ENCODE measurements at regions not wholly inside any gene's neighbourhood (a gene's known extent, or its start where the extent isn't known, plus 50 kb on each side); places are given as distances from the start of the nearest gene placed in this dataset.

DNA sequence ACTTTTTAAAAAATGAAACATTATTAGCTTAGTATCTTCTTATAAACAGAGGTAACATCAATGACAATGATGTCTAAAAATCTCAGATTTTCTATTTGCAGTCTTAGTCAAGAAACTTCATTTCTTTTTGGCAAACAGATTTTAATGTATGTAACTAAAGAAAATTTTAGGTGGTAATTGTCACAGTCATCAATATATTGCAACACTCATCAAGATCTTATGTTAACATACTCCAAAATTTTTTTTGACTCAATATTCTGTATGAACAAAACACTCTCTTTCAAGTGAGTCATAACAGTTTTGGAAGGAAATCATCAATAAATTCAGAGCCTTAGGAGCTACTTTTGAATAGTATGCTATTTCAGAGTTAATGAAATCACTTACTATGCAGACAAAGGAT lies 1507.6 kb downstream of the SLITRK1 start:
- DNase-seq (ENCODE audit: low spot score): no peak

DNA sequence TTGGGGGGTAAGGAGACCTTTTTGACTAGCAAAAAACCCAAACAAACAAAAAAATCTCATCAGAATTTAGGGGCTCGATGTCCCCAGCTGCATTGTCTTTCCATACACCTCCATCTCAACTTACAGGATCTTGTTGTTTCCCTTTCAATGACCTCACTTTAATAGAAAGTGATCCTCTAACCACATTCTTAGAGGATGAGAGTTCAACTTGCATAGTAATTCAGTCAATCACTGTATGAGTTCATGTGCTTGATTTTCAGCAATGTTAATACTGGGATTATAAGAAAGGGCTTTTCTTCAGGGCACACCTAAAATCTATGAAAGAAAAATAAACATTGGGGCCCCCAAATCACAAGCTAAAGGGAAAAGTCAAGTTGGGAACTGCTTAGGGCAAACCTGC lies 1512.0 kb downstream of the SLITRK1 start:
- no peak for DNase-seq (ENCODE audit: low spot score)

DNA sequence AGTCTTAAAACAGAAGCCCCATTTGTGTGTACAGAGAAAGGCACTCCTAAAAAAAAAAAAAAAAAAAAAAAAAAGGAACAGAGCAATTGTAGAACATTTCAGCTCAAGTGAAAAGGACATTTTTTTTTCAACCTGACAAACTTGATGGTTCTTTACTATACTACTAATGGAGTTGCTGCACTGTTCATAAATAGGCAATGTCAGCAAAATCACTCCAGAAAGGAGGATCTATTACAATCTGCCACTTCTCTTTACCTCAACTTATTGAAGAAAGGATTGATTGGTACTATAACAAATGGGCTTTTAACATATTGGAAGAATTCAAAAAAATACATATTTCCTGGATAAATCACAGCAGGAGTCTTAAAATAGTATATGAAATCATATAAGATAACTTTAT lies 1517.7 kb downstream of the SLITRK1 start:
- DNase-seq (ENCODE audit: low spot score): no peak

DNA sequence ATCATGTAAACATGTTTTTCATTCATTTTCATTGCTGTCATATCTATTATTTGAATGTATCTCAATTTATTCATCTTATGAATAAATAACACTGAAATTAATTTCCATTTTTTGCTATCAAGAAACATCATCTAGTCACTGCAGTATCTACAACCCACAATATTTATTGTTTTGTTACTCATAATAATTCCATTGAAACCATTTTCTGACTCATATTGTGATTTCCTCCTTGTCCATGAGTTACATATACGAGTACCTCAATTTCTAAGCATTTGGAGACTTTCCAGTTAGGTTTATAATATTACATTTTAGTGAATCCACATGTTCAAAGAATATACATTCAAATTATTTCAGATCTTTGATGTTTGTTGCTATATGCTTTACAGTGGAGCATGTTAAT lies 1524.0 kb downstream of the SLITRK1 start:
- no peak for DNase-seq (ENCODE audit: low spot score)

DNA sequence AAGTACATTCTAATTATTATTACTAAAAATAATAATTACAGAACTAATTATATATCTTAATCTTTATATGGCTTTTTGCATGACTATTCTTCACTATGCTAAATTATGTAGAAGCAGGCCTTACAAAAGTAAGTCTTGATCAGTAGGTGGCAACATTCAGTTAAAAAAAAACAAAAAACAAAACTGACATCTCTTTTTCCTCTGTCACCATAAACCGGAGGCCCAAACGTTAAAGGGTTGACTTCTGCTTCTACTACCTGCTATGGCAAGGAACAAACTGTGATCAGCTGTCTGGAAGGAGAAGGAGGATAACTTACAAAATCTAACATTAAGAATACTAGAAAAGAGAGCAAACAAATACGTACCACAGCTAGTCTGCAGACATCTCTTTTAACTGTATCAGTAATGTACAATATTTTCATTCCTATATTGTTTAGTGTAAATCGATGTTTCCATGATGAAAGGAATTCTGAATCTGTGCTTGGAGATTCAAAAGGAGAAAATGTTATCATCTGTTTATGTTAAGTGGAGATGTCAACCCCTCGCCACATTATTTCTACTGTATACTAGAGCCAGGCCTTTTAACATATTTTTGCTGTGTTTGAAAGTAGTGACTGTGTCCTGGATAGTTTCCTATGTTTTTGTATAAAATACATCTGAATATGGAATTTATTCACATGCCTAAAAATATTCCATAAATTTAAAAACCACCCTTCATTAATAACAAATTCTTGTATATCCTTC lies 1525.4 kb downstream of the SLITRK1 start:
- DNase-seq (ENCODE audit: low spot score): no peak

DNA sequence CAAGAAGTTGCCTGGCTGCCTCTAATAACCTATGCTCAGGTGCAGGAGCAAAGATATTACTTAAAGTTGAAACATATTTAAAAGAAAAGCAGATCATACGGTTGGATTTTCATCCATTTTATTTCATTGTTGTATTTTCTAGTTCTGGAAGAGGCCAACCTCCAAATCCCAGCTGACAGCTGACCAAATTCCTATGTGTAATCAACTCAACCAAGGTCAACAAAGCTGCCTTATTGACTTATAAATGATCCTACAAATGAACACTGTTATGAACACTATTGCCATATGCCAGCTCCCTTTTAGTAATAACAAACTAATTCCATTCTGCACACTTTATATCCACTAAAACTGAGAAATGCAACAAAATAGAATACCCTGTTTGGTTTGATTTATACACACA lies 1537.4 kb downstream of the SLITRK1 start:
- no peak for DNase-seq (ENCODE audit: low spot score)

DNA sequence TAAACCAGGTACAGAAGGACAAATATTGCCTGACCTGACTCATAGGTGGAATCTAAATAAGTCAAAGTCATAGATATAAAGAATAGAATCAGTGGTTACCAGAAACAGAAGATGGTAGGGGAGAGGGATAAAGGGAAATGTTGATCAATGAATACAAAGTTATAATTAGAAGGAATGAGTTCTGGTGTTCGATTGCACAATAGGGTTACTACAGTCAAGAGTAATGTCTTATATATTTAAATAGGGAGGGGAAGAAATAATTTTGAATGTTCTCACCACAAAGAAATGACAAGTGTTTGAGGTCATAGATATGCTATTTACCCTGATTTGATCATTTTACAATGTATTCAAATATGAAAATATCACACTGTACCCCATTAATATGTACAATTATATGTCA lies 1541.2 kb downstream of the SLITRK1 start:
- no peak for DNase-seq (ENCODE audit: low spot score)

DNA sequence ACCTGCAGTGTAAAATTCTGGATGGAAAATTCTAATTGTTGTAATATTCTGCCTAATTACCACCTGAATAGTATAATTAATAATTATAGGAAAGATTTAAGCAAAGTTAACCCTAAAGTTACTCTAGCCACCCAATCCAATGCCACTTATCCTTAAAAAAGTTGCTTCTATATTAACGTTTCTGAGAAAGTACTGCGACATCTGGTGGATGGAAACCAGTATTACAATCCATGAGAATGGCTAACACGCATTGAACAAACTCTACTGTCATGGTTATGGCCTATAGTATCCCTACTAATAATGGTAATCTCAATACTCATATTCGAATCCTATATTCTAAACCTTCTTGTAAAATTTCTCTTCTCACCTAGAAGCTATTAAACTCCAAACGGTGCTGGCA lies 1551.8 kb downstream of the SLITRK1 start:
- no peak for DNase-seq (ENCODE audit: low spot score)

DNA sequence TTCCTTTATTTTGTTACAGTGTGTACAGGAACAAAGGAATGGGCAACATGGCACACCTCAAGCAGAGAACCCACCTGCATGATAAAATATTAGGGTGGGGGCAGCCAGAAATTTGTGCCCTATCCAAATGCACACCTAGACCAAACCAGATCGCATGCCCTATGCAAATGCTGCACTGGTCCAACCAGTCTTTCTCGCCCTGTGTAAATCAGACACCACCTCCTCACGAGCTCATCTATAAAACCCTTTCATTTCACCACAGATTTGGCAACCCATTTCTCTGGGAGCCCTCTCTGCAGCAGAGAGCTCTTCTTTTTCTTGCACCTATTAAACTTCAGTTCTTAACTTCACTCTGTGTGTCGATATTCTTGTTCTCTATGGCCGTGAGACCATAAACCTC lies 1559.2 kb downstream of the SLITRK1 start:
- DNase-seq (ENCODE audit: low spot score): no peak

DNA sequence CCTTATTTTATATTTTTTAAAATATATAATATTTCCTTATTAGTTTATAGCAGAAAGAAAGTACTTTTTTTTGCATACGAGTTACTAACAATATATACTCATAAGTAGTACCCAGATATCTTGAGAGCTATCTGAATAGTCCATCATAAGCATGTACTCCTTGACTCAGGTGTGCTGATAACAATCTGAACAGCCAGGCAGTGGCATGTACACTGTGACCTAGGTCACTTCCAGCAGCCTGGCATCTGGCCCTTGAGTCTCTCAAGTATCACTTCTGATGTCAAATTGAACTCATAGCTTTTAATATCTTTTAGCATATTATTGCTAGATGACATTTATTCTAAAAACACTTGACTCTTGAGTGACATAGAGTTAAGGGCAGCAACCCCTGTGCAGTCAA lies 1576.7 kb downstream of the SLITRK1 start:
- DNase-seq (ENCODE audit: low spot score): no peak

DNA sequence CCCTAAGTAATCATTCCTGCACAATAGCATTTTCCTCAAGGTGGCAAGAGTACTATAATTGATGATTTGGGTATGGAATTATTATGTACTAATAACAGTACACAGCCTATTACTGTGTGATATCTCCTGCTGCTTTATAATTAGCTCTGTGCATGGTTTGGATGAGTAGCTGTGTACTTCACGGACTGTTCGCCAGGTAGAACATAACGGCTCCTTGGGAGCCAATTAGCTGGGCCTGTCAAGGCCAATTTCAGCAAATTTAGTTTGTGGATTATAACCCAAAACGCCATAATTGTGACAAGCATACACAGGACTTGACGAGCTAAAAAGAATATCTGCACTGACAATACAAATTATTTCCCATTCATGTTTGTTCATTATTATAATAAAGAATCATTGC lies 1584.2 kb downstream of the SLITRK1 start:
- no peak for DNase-seq (ENCODE audit: low spot score)

DNA sequence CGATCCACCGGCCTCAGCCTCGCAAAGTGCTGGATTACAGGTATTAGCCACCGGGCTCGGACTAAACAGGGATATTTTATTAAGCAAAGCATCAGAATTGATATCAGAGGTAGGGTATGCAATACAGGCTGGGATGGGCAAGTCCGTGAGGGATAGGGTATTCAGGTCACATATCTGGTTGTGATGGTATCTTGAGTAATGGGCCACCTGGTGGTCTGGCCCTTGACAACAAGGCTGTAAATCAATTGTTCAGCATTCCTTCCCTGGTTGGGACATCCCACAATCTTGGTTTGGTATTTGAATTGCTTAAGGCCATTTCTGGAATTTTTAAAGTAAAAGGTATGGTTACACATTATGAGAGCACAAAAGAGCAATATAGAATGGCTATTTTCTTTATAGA lies 1588.0 kb downstream of the SLITRK1 start:
- DNase-seq (ENCODE audit: low spot score): no peak

DNA sequence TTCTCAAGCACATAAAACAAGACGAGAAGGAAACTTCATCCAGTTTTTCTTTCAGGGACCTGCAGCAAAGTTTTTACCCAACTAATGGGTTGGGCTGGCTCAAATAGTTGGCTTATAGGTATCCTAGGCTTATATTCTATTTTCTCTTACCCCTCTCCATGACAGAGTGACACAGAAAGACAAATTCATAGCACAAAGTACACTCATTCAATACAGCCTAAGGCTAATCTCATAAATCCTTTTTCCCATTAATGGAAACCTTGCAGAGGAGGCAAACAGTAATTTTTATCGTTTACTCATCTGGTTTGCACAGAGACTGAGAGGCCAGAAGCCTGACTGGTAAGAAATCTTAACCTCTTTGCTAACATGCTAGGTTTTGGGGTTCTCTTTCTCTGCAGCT lies 1589.9 kb downstream of the SLITRK1 start:
- DNase-seq (ENCODE audit: low spot score): no peak

DNA sequence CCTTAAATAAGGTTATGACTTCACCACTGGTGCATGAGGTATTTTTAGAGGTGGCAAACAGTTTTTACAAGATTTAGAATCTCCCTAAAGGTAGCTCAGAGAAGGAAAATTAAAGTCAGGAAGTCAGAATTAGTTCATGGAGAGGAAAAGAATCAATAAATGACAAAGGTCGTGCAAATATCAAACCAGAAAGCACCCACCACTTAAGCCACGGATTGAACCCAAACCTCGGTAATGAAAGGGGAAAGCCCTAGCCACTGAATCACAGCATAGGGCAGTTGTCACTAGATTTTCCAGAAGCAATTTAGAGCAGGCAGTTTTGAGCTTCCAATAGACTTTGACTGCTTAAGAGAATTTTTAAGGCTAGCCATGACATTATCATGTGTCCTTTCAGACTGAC lies 1590.4 kb downstream of the SLITRK1 start:
- no peak for DNase-seq (ENCODE audit: low spot score)

DNA sequence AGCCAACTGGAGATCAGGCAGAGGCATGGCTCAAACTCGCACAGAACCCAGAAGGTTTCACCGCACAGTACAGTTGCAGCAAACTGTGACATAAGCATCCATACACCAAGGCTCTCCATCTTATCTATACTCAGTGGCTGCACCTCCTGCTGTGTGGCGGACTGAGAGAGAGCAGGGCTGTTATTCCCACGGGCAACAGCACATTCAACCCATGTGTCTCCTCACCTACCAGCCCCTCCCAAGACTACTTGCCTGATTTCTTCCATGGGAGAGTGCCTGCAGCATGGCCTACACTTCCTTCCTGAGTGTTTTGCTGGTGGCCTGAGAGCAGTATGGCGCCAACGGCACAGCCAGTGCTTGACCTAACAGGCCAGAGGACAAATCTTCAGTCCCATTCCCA lies 1606.6 kb downstream of the SLITRK1 start:
- no peak for DNase-seq (ENCODE audit: low spot score)

DNA sequence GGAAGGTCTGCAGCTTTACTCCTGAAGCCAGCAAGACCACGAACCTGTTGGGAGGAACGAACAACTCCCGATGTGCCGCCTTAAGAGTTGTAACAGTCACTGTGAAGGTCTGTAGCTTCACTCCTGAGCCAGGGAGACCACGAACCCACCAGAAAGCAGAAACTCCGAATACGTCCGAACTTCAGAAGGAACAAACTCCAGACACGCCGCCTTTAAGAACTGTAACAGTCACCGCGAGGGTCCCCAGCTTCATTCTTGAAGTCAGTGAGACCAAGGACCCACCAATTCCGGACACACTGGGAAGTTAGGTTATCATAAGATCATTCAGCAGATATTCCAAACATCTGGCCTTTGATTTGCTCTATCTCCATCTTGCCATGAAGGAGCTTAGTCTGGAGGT lies 1623.0 kb downstream of the SLITRK1 start:
- no peak for DNase-seq (ENCODE audit: low spot score)

DNA sequence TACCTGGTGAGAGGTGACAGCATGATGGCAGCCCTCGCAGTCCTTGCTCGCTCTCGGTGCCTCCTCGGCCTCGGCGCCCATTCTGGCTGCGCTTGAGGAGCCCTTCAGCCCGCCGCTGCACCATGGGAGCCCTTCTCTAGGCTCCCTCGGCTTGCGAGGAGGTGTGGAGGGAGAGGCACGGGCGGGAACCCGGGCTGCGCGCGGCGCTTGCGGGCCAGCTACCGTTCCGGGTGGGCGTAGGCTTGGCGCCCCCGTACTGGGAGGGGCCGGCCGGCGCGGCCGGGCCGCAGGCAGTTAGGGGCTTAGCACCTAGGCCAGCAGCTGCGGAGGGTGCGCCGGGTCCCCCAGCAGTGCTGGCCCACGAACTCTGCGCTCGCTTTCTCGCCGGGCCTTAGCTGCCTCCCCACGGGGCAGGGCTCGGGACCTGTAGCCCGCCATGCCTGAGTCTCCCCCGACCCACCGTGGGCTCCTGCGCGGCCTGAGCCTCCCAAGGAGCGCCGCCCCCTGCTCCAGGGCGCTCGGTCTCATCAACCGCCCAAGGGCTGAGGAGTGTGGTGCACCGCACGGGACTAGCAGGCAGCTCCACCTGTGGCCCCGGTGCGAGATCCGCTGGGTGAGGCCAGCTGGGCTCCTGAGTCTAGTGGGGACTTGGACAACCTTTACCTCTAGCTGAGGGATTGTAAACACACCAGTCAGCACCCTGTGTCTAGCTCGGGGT lies 1624.3 kb downstream of the SLITRK1 start:
- DNase-seq (ENCODE audit: low spot score): no peak

DNA sequence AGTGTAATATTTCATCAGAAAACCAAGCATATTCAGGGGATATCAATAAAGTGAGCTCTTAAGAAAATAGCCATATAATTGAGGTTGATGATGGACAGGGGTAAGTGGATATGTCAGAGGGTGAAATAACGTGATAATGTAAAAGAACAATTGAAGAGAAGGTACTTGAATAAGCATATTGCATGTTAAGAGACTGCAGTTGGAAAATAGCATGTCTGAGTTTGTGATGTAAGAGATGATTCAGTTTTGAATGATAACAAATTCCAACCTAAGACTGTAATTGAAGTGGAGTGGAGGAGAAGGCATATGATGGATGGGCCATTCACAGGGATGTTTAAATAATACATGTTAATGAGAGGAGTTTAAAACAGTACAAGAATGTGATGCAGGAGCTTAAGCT lies 1633.5 kb downstream of the SLITRK1 start:
- DNase-seq (ENCODE audit: low spot score): no peak

DNA sequence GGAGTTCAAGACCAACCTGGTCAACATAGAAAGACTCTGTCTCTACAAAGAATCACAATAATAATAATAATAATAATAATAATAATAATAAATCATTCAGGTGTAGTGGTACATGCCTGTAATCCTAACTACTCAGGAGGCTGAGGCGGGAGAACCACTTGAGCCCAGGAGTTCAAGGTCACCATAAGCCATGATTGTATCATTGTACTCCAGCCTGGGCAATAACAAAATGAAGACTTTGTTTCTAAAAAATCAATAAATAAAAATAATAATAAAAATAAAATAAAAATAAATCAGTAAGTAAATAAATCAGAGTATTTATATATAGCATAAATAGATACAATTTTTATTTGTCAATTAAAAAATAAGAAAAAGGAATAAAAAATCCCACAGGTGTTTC lies 1636.4 kb downstream of the SLITRK1 start:
- no peak for DNase-seq (ENCODE audit: low spot score)

DNA sequence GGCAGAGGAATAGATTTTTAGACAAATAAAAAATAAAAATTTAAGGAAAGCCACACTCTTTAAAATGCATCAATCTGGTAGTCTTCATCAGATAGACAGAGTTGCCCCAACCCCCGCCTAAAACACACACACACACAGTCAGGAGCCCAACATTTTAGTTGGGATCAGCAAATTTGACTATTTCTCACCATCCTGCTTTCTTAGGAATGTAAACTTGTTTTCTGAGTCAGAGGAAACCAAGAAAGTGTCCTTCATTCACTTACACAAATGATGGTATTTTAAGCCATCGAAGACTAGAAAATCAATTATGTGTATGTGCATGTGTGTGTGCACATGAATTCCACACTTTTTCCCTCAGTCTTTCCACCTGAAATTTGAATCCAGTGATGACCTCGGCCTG lies 1657.5 kb downstream of the SLITRK1 start:
- DNase-seq (ENCODE audit: low spot score): no peak

DNA sequence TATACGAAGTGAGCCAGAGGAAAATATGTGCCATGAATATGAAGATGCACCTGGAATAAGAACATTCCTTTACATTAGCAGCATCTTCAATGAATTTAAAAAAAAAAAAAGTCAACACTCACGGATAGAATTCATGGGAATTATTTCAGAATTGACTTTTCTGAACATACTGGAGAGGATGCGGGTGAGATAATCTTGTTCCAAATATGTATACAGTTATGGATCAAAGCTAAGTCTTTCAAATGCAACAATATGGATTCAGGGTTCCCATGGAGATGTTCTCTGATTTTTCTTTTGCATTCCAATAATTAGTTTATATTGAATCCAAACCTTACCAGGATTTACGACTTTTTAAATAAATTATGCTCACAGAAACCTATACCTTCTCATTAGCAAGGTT lies 1660.7 kb downstream of the SLITRK1 start:
- DNase-seq (ENCODE audit: low spot score): no peak

DNA sequence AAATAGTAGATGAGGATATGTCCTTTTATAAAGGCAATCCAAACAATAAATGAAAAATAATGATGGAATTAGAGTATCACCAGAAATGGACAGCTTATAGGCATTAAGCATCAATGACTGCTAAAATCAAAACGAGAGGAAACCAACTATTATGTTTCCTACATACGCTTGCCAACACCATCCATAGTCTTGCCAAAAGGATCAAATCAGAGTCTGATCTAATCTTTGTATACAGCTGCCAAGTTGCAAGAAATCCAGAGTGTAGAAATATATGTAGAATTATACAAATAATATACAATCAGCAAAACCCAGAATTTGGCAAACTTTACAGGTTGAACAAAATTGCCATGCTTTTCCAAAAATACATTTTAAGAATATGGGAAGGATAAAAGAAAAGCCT lies 1661.6 kb downstream of the SLITRK1 start:
- DNase-seq (ENCODE audit: low spot score): no peak

DNA sequence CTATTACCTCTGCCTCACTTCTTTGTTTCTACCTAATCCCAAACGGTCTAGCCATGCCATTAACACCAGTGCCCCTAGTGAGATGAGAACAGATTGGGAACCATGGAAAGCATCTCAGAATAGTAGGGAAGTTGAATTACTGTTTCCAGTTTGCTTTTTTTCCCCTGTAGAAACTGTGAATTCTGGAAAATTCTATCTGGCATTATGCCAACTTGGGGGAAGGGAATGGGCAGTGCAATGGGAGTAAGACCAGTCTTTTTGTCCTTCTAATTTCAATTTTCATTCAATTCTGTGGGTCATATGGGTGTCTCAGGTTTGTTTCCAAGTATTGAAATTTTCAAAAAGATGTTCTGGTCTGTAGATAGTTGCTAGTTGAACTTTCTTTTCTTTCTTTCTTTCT lies 1666.1 kb downstream of the SLITRK1 start:
- DNase-seq (ENCODE audit: low spot score): no peak

DNA sequence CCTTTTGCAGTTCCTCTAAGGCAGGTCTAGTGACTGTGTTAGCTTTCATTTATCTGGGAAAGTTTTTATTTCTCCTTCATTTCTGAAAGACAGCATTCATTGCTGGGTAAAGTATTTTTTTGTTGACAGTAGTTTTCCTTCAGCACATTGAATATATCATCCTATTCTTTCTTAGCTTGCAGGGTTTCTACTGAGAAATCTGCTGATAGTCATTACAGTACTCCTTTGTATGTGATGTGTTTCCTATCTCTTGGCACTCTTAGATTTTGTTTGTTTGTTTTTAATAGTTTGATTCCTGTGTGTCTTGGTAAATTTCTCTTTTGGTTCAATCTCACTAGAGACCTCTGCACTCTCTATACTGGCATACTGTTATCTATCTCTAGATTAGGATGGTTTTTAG lies 1667.9 kb downstream of the SLITRK1 start:
- no peak for DNase-seq (ENCODE audit: low spot score)
